ENCODE measurements at regions not wholly inside any gene's neighbourhood (a gene's known extent, or its start where the extent isn't known, plus 50 kb on each side); places are given as distances from the start of the nearest gene placed in this dataset.

DNA sequence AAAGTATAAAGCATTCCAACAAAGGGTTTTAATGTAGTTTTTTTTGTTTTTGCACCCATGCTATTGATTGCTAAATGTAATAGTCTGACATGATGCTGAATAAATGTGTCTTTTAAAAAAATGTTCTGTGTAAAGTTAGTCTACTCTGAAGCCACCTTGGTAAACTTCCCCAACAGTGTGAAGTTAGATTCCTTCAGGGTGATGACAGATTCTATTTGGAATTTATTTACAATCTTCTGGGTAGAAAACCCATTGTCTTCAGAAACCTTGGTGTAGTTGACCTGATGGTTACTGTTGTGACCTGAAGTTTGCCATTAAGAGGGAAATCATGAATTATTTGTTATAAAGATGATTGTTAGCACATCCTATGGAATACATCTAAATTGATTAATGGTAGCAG is 64.7 kb upstream of the TRPC7 start:
- TF ChIP-seq, protein P1, sequence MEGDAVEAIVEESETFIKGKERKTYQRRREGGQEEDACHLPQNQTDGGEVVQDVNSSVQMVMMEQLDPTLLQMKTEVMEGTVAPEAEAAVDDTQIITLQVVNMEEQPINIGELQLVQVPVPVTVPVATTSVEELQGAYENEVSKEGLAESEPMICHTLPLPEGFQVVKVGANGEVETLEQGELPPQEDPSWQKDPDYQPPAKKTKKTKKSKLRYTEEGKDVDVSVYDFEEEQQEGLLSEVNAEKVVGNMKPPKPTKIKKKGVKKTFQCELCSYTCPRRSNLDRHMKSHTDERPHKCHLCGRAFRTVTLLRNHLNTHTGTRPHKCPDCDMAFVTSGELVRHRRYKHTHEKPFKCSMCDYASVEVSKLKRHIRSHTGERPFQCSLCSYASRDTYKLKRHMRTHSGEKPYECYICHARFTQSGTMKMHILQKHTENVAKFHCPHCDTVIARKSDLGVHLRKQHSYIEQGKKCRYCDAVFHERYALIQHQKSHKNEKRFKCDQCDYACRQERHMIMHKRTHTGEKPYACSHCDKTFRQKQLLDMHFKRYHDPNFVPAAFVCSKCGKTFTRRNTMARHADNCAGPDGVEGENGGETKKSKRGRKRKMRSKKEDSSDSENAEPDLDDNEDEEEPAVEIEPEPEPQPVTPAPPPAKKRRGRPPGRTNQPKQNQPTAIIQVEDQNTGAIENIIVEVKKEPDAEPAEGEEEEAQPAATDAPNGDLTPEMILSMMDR (IDR thresholded peaks at IDR 0.05), result no peak
- TF ChIP-seq POLR2A (IDR thresholded peaks at IDR 0.05), result no peak
